ENCODE measurements at regions not wholly inside any gene's neighbourhood (a gene's known extent, or its start where the extent isn't known, plus 50 kb on each side); places are given as distances from the start of the nearest gene placed in this dataset.

GRCh38 chr3:101149251-101149650 is 156.0 kb upstream of the ABI3BP start:
- TF ChIP-seq CTCF (conservative IDR thresholded peaks at IDR 0.05; ENCODE audit: low read depth, low read length): no peak
- TF ChIP-seq EZH2 (IDR thresholded peaks at IDR 0.05; ENCODE audit: low read length, unreplicated experiment): no peak
- TF ChIP-seq EZH2phosphoT487 (IDR thresholded peaks at IDR 0.05; ENCODE audit: borderline replicate concordance, low read length): no peak

Data from PC-3 (cell line).